HepG2 (cell line): ENCODE measurements at regions not wholly inside any gene's neighbourhood (a gene's known extent, or its start where the extent isn't known, plus 50 kb on each side); places are given as distances from the start of the nearest gene placed in this dataset.

Experiments
- ATAC-seq: fragments of 200-7000 bp; cut with Tn5 transposase; 3 replicates; pipeline ENCODE4 v1.9.1; 2020; ENCODE audit warnings: mild to moderate bottlenecking, moderate library complexity
- BruUV-seq: library from RNA; stranded (reverse); fragments of 400-500 nt; replicated peaks from 2 replicates; lab custom pipeline; 2021; lab: Mats Ljungman, UMichigan
- CTCF ChIA-PET: fragments of 300-600 bp; formaldehyde crosslinking; extraction: SDS; loops from one replicate; lab custom pipeline; 2021; ENCODE audit warnings: low total read pairs, inconsistent platforms, low intra/inter-chr PET ratio; lab: Yijun Ruan, JAX
- POLR2A ChIA-PET: fragments of 350-600 bp; sonication (Branson Sonifier 250); formaldehyde crosslinking; loops from one replicate; lab custom pipeline; 2020; ENCODE audit warnings: antibody characterized with exemption, inconsistent platforms; lab: Yijun Ruan, JAX
- DNase-seq: peaks from one replicate; pipeline ENCODE4 v3.0.0-alpha.2; 2015; ENCODE audit warnings: low spot score
- FAIRE-seq: peaks from 3 replicates; lab custom pipeline; 2011; peaks lifted over from hg19 to GRCh38; lab: Jason Lieb, UNC
- H2AFZ ChIP-seq: one replicate; pipeline ENCODE4 v1.6.1; 2011; ENCODE audit warnings: low read length, inconsistent platforms
- H3K27ac ChIP-seq: fragments of 300-600 bp; 3 replicates; pipeline ENCODE4 v1.8.0; 2011; ENCODE audit warnings: mixed run types, mild to moderate bottlenecking, mixed read lengths, low read length, inconsistent platforms; ENCODE audit not compliant: insufficient read depth; ENCODE audit errors: extremely low read length
- H3K27me3 ChIP-seq, 2 experiments: fragments of 200-600 bp in 1 of 2; 2 replicates in 1 of 2; 3 replicates in 1 of 2; pipeline versions ENCODE4 v1.6.0 to v1.8.0; 2011; ENCODE audit warnings: low read length in 2 of 2, mild to moderate bottlenecking in 2 of 2, moderate library complexity in 2 of 2, inconsistent platforms in 1 of 2; ENCODE audit not compliant: insufficient read depth in 2 of 2, control insufficient read depth in 1 of 2
- H3K36me3 ChIP-seq, 2 experiments: fragments of 200-600 bp in 1 of 2; replicated peaks in 1 of 2; 2 replicates in 1 of 2; 3 replicates in 1 of 2; pipeline versions ENCODE4 v1.5.1 to v1.8.0; 2011; ENCODE audit warnings: low read length in 2 of 2, inconsistent platforms in 1 of 2; ENCODE audit not compliant: insufficient read depth in 2 of 2, control insufficient read depth in 1 of 2
- H3K4me1 ChIP-seq: 2 replicates; pipeline ENCODE4 v1.5.1; 2012; ENCODE audit warnings: low read length, inconsistent platforms; ENCODE audit not compliant: insufficient read depth
- H3K4me2 ChIP-seq: 2 replicates; pipeline ENCODE4 v1.6.0; 2011; ENCODE audit warnings: low read depth, low read length, inconsistent platforms
- H3K4me3 ChIP-seq, 3 experiments: fragments of 200-600 bp in 1 of 3; sonication (generic), shearing (Covaris generic) in 1 of 3; replicated peaks in 1 of 3; 2 replicates each; pipeline ENCODE4 v1.5.1; 2011 to 2016; ENCODE audit warnings: low read length in 3 of 3, inconsistent platforms in 2 of 3, low read depth in 2 of 3, mild to moderate bottlenecking in 2 of 3, control low read depth in 1 of 3, mixed read lengths in 1 of 3; ENCODE audit not compliant: insufficient read depth in 1 of 3
- H3K79me2 ChIP-seq: one replicate; pipeline ENCODE4 v1.6.1; 2011; ENCODE audit warnings: low read length, inconsistent platforms; ENCODE audit not compliant: insufficient read depth
- H3K9ac ChIP-seq: 2 replicates; pipeline ENCODE4 v1.6.0; 2011; ENCODE audit warnings: mild to moderate bottlenecking, low read depth, low read length, inconsistent platforms; ENCODE audit not compliant: insufficient read depth
- H3K9me3 ChIP-seq: 2 replicates; pipeline ENCODE4 v1.5.1; 2012; ENCODE audit warnings: mild to moderate bottlenecking, low read length
- H4K20me1 ChIP-seq: 2 replicates; pipeline ENCODE4 v1.6.0; 2011; ENCODE audit warnings: inconsistent platforms, mild to moderate bottlenecking, low read length, moderate library complexity; ENCODE audit not compliant: insufficient read depth
- FOXM1 ChIP-seq: sonication (generic); formaldehyde crosslinking; IDR thresholded peaks from 2 replicates; pipeline ENCODE4 v1.5.0; 2020; ENCODE audit warnings: missing genetic modification reagents
- HHEX ChIP-seq: IDR thresholded peaks from 2 replicates; pipeline ENCODE4 v1.6.1; 2016; ENCODE audit warnings: control low read depth
- KDM1A ChIP-seq: IDR thresholded peaks from 2 replicates; pipeline ENCODE4 v1.6.1; 2016; ENCODE audit warnings: missing compliant biosample characterization
- KLF6 ChIP-seq: IDR thresholded peaks from 2 replicates; pipeline ENCODE4 v1.8.0; 2016; ENCODE audit warnings: missing biosample characterization, missing genetic modification reagents
- NFE2L2 ChIP-seq: fragments of 150-350 bp; IDR thresholded peaks from 2 replicates; pipeline ENCODE4 v1.6.1; 2014; ENCODE audit warnings: low read length
- NKX3-1 ChIP-seq: sonication (generic); formaldehyde crosslinking; IDR thresholded peaks from 2 replicates; pipeline ENCODE4 v1.5.0; 2020; ENCODE audit warnings: missing genetic modification reagents
- NR2F6 ChIP-seq, 2 experiments: IDR thresholded peaks; 2 replicates each; pipeline ENCODE4 v1.6.1; 2016; ENCODE audit warnings: antibody characterized with exemption in 1 of 2, mild to moderate bottlenecking in 1 of 2
- POGK ChIP-seq: sonication (generic); formaldehyde crosslinking; conservative IDR thresholded peaks from 2 replicates; pipeline ENCODE4 v1.8.0; 2022; ENCODE audit warnings: mild to moderate bottlenecking, moderate library complexity, missing genetic modification reagents
- SATB2 ChIP-seq: sonication (generic); formaldehyde crosslinking; IDR thresholded peaks from 2 replicates; pipeline ENCODE4 v1.5.0; 2020; ENCODE audit warnings: missing genetic modification reagents
- SMARCC2 ChIP-seq: fragments of 450-650 bp; IDR thresholded peaks from 2 replicates; pipeline ENCODE4 v1.6.1; 2017; ENCODE audit warnings: antibody characterized with exemption, mild to moderate bottlenecking
- ZNF263 ChIP-seq: sonication (generic); formaldehyde crosslinking; IDR thresholded peaks from 2 replicates; pipeline ENCODE4 v1.4.0; 2020; ENCODE audit warnings: missing genetic modification reagents
- ZNF468 ChIP-seq: sonication (generic); formaldehyde crosslinking; IDR thresholded peaks from 2 replicates; pipeline ENCODE4 v1.8.0; 2022; ENCODE audit warnings: mild to moderate bottlenecking, moderate library complexity, missing genetic modification reagents
- ZNF552 ChIP-seq: sonication (generic); formaldehyde crosslinking; IDR thresholded peaks from 2 replicates; pipeline ENCODE4 v1.9.0; 2022; ENCODE audit warnings: missing genetic modification reagents, mild to moderate bottlenecking, borderline replicate concordance
- ZNF775 ChIP-seq: sonication (generic); formaldehyde crosslinking; IDR thresholded peaks from 2 replicates; pipeline ENCODE4 v1.4.0; 2020; ENCODE audit warnings: missing genetic modification reagents, mild to moderate bottlenecking, moderate library complexity, borderline replicate concordance
- ZNF83 ChIP-seq: sonication (generic); formaldehyde crosslinking; IDR thresholded peaks from 2 replicates; pipeline ENCODE4 v1.4.0; 2020; ENCODE audit warnings: missing genetic modification reagents, mild to moderate bottlenecking, borderline replicate concordance
- ZSCAN25 ChIP-seq: sonication (generic); formaldehyde crosslinking; IDR thresholded peaks from 2 replicates; pipeline ENCODE4 v1.8.0; 2022; ENCODE audit warnings: mild to moderate bottlenecking, missing genetic modification reagents
- WGBS: methylation state at CpG from one replicate; pipeline ENCODE4 v1.1.6; 2017; ENCODE audit warnings: low lambda C conversion rate; 5-methylcytosine and 5-hydroxymethylcytosine counted together
- in situ Hi-C: cut with HindIII; loops from 2 replicates; pipeline ENCODE4 v1.10.0; 2017; ENCODE audit warnings: low pct_unique_long_range_greater_than_20kb; ENCODE audit not compliant: extremely low pct_ligation_motif_present
- intact Hi-C: fragments of 100-400 bp; cut with micrococcal nuclease; formaldehyde crosslinking; loops from one replicate; pipeline ENCODE4 v1.10.0; 2022; ENCODE audit not compliant: unreplicated experiment

GRCh38 chr22:27502327-27502726 is 299.2 kb downstream of the MN1 start:
- Histone ChIP-seq H2AFZ (no peak overlapping the region), H3K4me2 (no peak overlapping the region), H3K27me3 (no peaks in the 10 kb centered on the region; a peak in 2 of 5 replicates), H3K9me3 (no peaks in the 10 kb centered on the region), H3K9ac (no peak overlapping the region), H3K79me2 (no peaks in the 10 kb centered on the region), H4K20me1 (no peaks in the 10 kb centered on the region), H3K4me3 (no peak overlapping the region), H3K4me1 (0 out of 2 replicates have a peak, but pooled peaks cover 6% of the 10 kb centered on the region), H3K36me3 (no peaks in the 10 kb centered on the region), H3K27ac (no peak overlapping the region)
- ChIA-PET POLR2A (no interaction called here), CTCF (no interaction called here)
- in situ Hi-C loops (no loop called here), intact Hi-C loops (no loop called here)
- no TSS peak for BruUV-seq
- FAIRE-seq: no peak
- DNase-seq: no peak
- no peak for ATAC-seq
- 42% methylated on average over 4 of the region's 4 CpGs for WGBS
- TF ChIP-seq FOXM1 (CRISPR knock-in tag) (no peak), HHEX (CRISPR knock-in tag) (no peak), ZNF468 (CRISPR knock-in tag) (no peak), KLF6 (CRISPR knock-in tag) (no peak), SATB2 (CRISPR knock-in tag) (no peak), ZNF263 (CRISPR knock-in tag) (no peak), POGK (no peak), ZNF552 (CRISPR knock-in tag) (no peak), ZNF83 (CRISPR knock-in tag) (no peak), ZNF775 (CRISPR knock-in tag) (no peak), ZSCAN25 (no peak), NKX3-1 (no peak), SMARCC2 (no peak), NFE2L2 (no peak), KDM1A (CRISPR knock-in tag) (no peak), NR2F6 (IDR thresholded peaks at IDR 0.05) (no peak), NR2F6 (CRISPR knock-in tag; IDR thresholded peaks at IDR 0.05) (no peak)
